CD4-positive, alpha-beta memory T cell (primary cell): ENCODE measurements at regions not wholly inside any gene's neighbourhood (a gene's known extent, or its start where the extent isn't known, plus 50 kb on each side); places are given as distances from the start of the nearest gene placed in this dataset.

Experiments used
- CTCF ChIA-PET: fragments of 350-600 bp; sonication (Branson Sonifier 250); formaldehyde crosslinking; loops from one replicate; lab custom pipeline; 2021; ENCODE audit warnings: inconsistent platforms; ENCODE audit not compliant: partially characterized antibody; lab: Charles Lee
- POLR2A ChIA-PET: fragments of 350-600 bp; sonication (Branson Sonifier 250); formaldehyde crosslinking; loops from one replicate; lab custom pipeline; 2021; ENCODE audit not compliant: partially characterized antibody; lab: Charles Lee
- DNase-seq, 5 donors: peaks; one replicate each; pipeline versions ENCODE4 v3.0.0 to v3.0.0-alpha.2; 2020 to 2022; ENCODE audit warnings: mixed read lengths in 1 of 5
- H3K27ac ChIP-seq: one replicate; pipeline ENCODE4 v1.7.0; 2013; ENCODE audit warnings: low read depth, low read length
- H3K27me3 ChIP-seq: 2 replicates; pipeline ENCODE4 v1.7.0; 2013; ENCODE audit warnings: mild to moderate bottlenecking, low read length, moderate library complexity; ENCODE audit not compliant: insufficient read depth
- H3K36me3 ChIP-seq: 2 replicates; pipeline ENCODE4 v1.7.0; 2013; ENCODE audit warnings: mild to moderate bottlenecking, low read length, moderate library complexity; ENCODE audit not compliant: insufficient read depth
- H3K4me1 ChIP-seq: 2 replicates; pipeline ENCODE4 v1.7.0; 2013; ENCODE audit warnings: mild to moderate bottlenecking, low read length, moderate library complexity; ENCODE audit not compliant: insufficient read depth
- H3K4me3 ChIP-seq, 2 donors: one replicate each; pipeline ENCODE4 v1.7.0; 2013; ENCODE audit warnings: low read length in 2 of 2, mild to moderate bottlenecking in 1 of 2
- H3K9me3 ChIP-seq, 2 donors: one replicate each; pipeline ENCODE4 v1.7.0; 2013; ENCODE audit warnings: low read length in 2 of 2, control low read depth in 1 of 2; ENCODE audit not compliant: control insufficient read depth in 1 of 2
- H3K27ac Mint-ChIP-seq, 7 donors: one replicate each; pipeline ENCODE4 v1.8.0; 2020 to 2021; ENCODE audit warnings: mixed read lengths in 7 of 7, mild to moderate bottlenecking in 6 of 7, inconsistent platforms in 3 of 7, moderate library complexity in 3 of 7
- H3K27me3 Mint-ChIP-seq, 2 donors: one replicate each; pipeline ENCODE4 v1.8.0; 2020 to 2021; ENCODE audit warnings: mixed read lengths in 2 of 2
- H3K36me3 Mint-ChIP-seq, 2 donors: one replicate each; pipeline ENCODE4 v1.8.0; 2020 to 2021; ENCODE audit warnings: mixed read lengths in 2 of 2, inconsistent platforms in 1 of 2, mild to moderate bottlenecking in 1 of 2
- H3K4me1 Mint-ChIP-seq, 4 donors: one replicate each; pipeline ENCODE4 v1.8.0; 2020 to 2021; ENCODE audit warnings: mixed read lengths in 4 of 4, mild to moderate bottlenecking in 1 of 4
- H3K4me3 Mint-ChIP-seq, 8 donors: one replicate each; pipeline ENCODE4 v1.8.0; 2020 to 2021; ENCODE audit warnings: mixed read lengths in 8 of 8, mild to moderate bottlenecking in 7 of 8, moderate library complexity in 6 of 8, inconsistent platforms in 3 of 8
- H3K9me3 Mint-ChIP-seq, 8 donors: one replicate each; pipeline ENCODE4 v1.8.0; 2020 to 2021; ENCODE audit warnings: mixed read lengths in 8 of 8, mild to moderate bottlenecking in 5 of 8, inconsistent platforms in 3 of 8, moderate library complexity in 1 of 8
- intact Hi-C: fragments of 100-400 bp; cut with micrococcal nuclease; formaldehyde crosslinking; loops from one replicate; pipeline ENCODE4 v1.15.1; 2023

DNA sequence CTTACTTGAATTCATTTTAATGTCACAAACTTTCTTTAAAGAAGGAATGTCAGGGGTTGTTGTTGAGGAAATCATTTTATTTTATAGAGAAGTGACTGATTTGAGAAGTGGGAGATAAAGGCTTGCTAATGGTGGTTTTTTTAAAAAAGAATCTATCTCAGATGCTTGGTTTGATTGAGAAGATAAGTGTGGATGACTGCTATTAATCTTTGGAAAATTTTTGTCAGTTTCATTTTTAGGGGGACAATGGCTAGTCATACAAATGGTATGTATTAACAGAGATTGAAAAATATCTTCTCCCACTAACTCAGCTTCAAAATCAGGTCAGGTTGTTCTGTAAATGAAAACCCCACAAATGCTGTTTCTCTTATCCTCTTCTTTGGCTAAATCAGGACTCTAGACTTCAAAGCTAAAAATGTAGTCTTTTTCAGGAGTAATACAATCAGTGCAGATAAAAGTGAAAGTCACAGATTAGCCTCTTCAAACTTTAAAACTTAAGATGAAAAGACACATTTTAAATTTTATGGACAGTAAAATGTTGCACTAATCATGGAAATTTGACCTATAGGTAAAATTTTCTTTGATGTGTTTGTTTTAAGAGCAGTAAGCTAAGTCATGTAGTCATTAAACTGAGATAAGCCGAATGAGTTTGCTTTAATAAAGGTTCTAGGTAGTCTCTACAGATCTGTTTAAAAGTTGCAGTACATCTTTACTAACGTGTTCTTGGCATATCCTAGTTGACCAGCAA is 674.2 kb upstream of the VRK2 start:
- intact Hi-C loops = no loop called here
- no peak overlapping the region for H3K27ac ChIP-seq
- no peak for DNase-seq
- H3K36me3 ChIP-seq = no peaks in the 10 kb centered on the region
- no peaks in the 10 kb centered on the region for H3K27me3 ChIP-seq
- H3K4me3 ChIP-seq = no peak overlapping the region
- no peaks in the 10 kb centered on the region for H3K9me3 ChIP-seq
- ChIA-PET POLR2A (no interaction called here), CTCF (no interaction called here)
- Mint-ChIP-seq H3K36me3 (no peaks in the 10 kb centered on the region), H3K4me3 (no peak overlapping the region), H3K27me3 (no peaks in the 10 kb centered on the region), H3K9me3 (peaks cover 0 to 51% (median 20%) of the 10 kb centered on the region in 8 donors), H3K4me1 (no peaks in the 10 kb centered on the region), H3K27ac (no peak overlapping the region)
- no peaks in the 10 kb centered on the region for H3K4me1 ChIP-seq

- H3K4me1 Mint-ChIP-seq = no peaks in the 10 kb centered on the region
- peaks cover 0 to 51% (median 17%) of the 10 kb centered on the region in 8 donors for H3K9me3 Mint-ChIP-seq
- DNase-seq = no peak
- Histone ChIP-seq H3K4me3 (no peak overlapping the region), H3K9me3 (no peaks in the 10 kb centered on the region), H3K27me3 (no peaks in the 10 kb centered on the region), H3K27ac (no peak overlapping the region), H3K4me1 (no peaks in the 10 kb centered on the region), H3K36me3 (no peaks in the 10 kb centered on the region)
- ChIA-PET POLR2A (no interaction called here), CTCF (no interaction called here)
- H3K4me3 Mint-ChIP-seq = no peak overlapping the region
- H3K27me3 Mint-ChIP-seq = no peaks in the 10 kb centered on the region
- H3K27ac Mint-ChIP-seq = no peak overlapping the region
- intact Hi-C loops = no loop called here
- no peaks in the 10 kb centered on the region for H3K36me3 Mint-ChIP-seq
Measured at GRCh38 chr2:57373530-57373929, 673.1 kb upstream of the VRK2 start.

DNA sequence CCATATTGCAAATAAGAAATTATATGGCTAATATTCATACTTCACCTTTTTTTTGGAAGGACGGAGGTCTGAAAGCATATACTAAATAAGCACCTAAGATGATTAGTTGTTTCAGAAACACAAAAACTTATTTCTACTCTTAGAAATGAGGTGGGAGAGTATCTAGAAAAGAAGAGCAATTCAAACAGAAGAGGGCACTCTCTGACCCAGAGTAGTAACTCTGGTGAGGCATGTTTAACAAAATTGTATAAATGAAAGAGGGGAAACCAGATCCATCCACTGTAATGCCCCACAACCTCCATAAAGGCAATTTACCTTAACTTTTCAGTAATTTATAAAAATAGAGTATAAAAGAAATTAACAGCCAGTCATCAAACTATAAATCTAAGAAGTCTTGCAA is 669.6 kb upstream of the VRK2 start:
- Histone ChIP-seq H3K36me3 (no peaks in the 10 kb centered on the region), H3K27ac (no peak overlapping the region), H3K9me3 (no peaks in the 10 kb centered on the region), H3K4me1 (no peaks in the 10 kb centered on the region), H3K4me3 (no peak overlapping the region), H3K27me3 (no peaks in the 10 kb centered on the region)
- H3K27ac Mint-ChIP-seq = no peak overlapping the region
- intact Hi-C loops = no loop called here
- H3K4me1 Mint-ChIP-seq = no peaks in the 10 kb centered on the region
- no peak for DNase-seq
- H3K4me3 Mint-ChIP-seq = no peak overlapping the region
- POLR2A ChIA-PET = no interaction called here
- CTCF ChIA-PET = no interaction called here
- no peaks in the 10 kb centered on the region for H3K27me3 Mint-ChIP-seq
- H3K36me3 Mint-ChIP-seq = no peaks in the 10 kb centered on the region
- H3K9me3 Mint-ChIP-seq = peaks cover 0 to 31% (median 12%) of the 10 kb centered on the region in 8 donors

GRCh38 chr2:57386305-57386704 is 660.3 kb upstream of the VRK2 start:
- peaks cover 10 to 53% (median 24%) of the 10 kb centered on the region in 8 donors for H3K9me3 Mint-ChIP-seq
- Histone ChIP-seq H3K27ac (no peak overlapping the region), H3K9me3 (no peaks in the 10 kb centered on the region), H3K27me3 (no peaks in the 10 kb centered on the region), H3K4me1 (no peaks in the 10 kb centered on the region), H3K36me3 (no peaks in the 10 kb centered on the region), H3K4me3 (no peak overlapping the region)
- H3K4me3 Mint-ChIP-seq = no peak overlapping the region
- H3K27me3 Mint-ChIP-seq = no peaks in the 10 kb centered on the region
- POLR2A ChIA-PET = no interaction called here
- intact Hi-C loops = no loop called here
- no peak for DNase-seq
- no peak overlapping the region for H3K27ac Mint-ChIP-seq
- no peaks in the 10 kb centered on the region for H3K36me3 Mint-ChIP-seq
- H3K4me1 Mint-ChIP-seq = no peaks in the 10 kb centered on the region
- CTCF ChIA-PET = no interaction called here

GRCh38 chr2:57396355-57397098 is 650.1 kb upstream of the VRK2 start:
- Mint-ChIP-seq H3K9me3 (peaks cover 3 to 37% (median 27%) of the 10 kb centered on the region in 8 donors), H3K4me3 (no peak overlapping the region), H3K27ac (no peak overlapping the region), H3K27me3 (no peaks in the 10 kb centered on the region), H3K36me3 (no peaks in the 10 kb centered on the region), H3K4me1 (no peaks in the 10 kb centered on the region)
- H3K27me3 ChIP-seq = no peaks in the 10 kb centered on the region
- no peak for DNase-seq
- peaks cover 0 to 8% of the 10 kb centered on the region in 2 donors for H3K9me3 ChIP-seq
- H3K4me3 ChIP-seq = no peak overlapping the region
- no peak overlapping the region for H3K27ac ChIP-seq
- H3K36me3 ChIP-seq = no peaks in the 10 kb centered on the region
- no peaks in the 10 kb centered on the region for H3K4me1 ChIP-seq
- POLR2A ChIA-PET = no interaction called here
- intact Hi-C loops = no loop called here
- CTCF ChIA-PET = no interaction called here

DNA sequence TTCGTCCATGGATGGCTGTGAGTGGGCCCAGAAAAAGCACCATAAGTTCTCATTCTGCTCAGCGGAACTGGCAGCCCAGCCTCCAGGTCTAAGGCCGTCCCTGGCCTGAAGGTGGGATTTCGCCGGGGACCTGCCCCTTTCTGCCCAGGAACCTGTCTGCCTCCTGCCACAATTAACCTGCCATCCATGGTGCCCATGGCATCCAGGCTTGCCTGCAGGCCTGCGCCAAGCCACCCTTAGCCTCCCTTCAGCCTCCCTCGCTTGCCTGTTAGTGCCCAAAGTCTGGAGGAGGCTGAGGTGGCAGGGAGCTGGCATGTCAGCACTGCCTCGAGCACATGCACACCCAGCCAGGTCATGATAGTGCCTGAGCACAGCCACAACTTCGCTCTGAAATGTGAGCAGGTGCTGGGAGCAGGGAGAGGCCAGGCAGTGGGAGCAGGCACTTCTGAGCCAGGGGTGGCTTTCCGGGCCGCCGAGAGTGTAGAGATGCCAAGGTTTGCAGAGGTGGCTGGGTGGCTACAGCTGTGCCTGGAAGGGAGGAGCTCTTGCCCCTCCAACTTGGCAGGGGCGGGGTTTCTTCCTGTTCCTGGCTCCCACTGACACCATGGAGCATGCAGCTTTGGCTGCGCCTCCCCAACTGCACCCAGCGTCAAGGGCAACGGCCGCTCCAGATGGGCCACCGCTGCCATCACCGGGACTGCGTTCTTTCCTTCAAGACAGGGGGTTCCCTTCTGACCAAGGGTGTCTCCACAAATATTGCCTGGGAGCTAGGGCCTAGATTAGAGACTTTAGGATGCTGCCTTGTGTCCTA is 648.9 kb upstream of the VRK2 start:
- Mint-ChIP-seq H3K36me3 (no peaks in the 10 kb centered on the region), H3K9me3 (peaks cover 3 to 36% (median 22%) of the 10 kb centered on the region in 8 donors), H3K27me3 (no peaks in the 10 kb centered on the region), H3K27ac (no peak overlapping the region), H3K4me3 (no peak overlapping the region), H3K4me1 (no peaks in the 10 kb centered on the region)
- no peak for DNase-seq
- Histone ChIP-seq H3K36me3 (no peaks in the 10 kb centered on the region), H3K4me1 (no peaks in the 10 kb centered on the region), H3K27ac (no peak overlapping the region), H3K9me3 (peaks cover 0 to 8% of the 10 kb centered on the region in 2 donors), H3K4me3 (no peak overlapping the region), H3K27me3 (no peaks in the 10 kb centered on the region)
- POLR2A ChIA-PET = no interaction called here
- CTCF ChIA-PET = no interaction called here
- intact Hi-C loops = no loop called here

DNA sequence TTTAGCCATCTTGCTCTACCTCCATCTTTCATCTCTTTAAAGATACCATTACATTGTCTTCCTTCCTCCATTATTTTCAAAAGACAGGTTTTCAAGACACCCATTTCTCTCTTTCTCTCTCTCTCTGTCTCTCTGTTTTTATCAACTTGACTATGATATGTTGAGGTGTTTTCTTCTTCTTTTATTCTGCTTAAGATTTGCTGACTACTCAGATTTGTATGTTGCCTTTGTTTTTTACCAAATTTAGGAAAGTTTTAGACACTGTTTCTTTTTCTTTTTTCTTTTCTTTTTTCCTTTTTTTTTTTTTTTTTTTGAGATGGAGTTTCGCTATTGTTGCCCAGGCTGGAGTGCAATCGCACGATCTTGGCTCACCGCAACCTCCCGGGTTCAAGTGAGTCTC is 647.5 kb upstream of the VRK2 start:
- CTCF ChIA-PET = no interaction called here
- Mint-ChIP-seq H3K9me3 (peaks cover 3 to 33% (median 22%) of the 10 kb centered on the region in 8 donors), H3K4me1 (no peaks in the 10 kb centered on the region), H3K4me3 (no peak overlapping the region), H3K36me3 (no peaks in the 10 kb centered on the region), H3K27me3 (no peaks in the 10 kb centered on the region), H3K27ac (no peak overlapping the region)
- intact Hi-C loops = no loop called here
- Histone ChIP-seq H3K36me3 (no peaks in the 10 kb centered on the region), H3K27ac (no peak overlapping the region), H3K4me3 (no peak overlapping the region), H3K9me3 (peaks cover 0 to 8% of the 10 kb centered on the region in 2 donors), H3K4me1 (no peaks in the 10 kb centered on the region), H3K27me3 (no peaks in the 10 kb centered on the region)
- no peak for DNase-seq
- POLR2A ChIA-PET = no interaction called here
